Right forelimb (tissue), 1 donor: ENCODE measurements at regions not wholly inside any gene's neighbourhood (a gene's known extent, or its start where the extent isn't known, plus 50 kb on each side); places are given as distances from the start of the nearest gene placed in this dataset.
"Not testable (repeated sequence)": the region's sequence is repeated elsewhere in the genome, so short reads cannot be mapped to it uniquely, and the experiment has no call there.

ENCODE experiments used
- DNase-seq: peaks from one replicate; pipeline ENCODE4 v3.0.0-alpha.2; 2018

DNA sequence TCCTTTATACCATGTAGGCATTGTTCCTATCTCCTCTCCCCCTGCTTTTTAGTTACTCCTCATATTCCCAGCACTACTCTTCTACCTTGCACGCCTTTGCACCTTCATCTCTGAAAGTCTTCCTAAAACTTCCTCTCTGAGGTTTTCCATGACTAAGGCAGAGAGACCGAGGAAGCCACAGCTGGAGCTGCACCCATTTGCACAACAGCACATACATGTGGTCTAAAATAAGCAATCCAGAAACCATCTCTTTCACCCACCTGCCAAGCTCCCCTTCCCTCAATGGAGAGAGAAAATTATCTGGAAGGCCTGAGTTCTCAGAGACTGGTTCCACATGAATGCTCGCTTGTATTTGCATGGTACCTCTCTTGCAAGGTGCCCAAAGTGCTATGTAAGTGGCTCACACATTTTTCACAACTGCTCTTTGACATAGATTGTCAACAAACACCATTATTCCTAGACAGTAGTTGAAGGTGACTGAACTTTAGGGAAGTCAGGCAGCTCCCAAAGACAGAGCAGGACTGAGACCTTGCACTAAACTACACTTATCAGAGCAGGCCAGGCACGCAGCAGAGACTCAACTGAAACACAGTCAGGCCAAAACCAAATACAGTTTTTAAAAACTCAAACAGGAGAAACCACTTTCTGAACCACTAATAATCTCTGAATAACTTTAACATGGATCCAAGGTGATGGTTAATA is 313.2 kb downstream of the TFAP2A start:
- no peak for DNase-seq

DNA sequence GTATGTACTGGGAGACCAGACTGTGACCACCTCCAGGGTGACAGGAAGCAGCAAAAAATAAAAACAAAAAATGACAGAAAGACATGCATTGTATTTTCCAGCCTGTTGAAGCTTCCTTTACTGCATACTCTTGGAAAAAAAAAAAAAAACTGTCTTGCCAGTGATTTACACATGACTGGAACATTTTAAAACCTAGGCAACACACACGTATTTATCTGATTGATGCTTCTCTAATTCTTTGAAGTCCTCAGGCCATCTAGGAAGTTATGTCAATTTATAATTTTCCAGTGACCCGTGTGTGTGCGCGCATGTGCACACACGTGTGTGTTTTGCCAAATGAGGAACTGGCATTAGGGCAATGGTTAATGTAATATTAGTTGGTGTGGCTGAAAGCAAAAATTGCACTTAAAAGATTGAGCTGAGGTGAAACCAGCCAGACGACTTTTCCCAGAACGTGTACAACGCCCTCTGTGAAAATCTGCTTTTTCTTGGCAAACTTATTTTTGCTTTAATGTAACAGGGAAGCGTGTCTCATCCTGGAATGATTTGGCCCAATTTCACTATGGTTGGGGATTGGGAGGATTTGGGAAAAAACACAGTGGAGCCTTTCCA is 315.2 kb downstream of the TFAP2A start:
- DNase-seq: no peak

DNA sequence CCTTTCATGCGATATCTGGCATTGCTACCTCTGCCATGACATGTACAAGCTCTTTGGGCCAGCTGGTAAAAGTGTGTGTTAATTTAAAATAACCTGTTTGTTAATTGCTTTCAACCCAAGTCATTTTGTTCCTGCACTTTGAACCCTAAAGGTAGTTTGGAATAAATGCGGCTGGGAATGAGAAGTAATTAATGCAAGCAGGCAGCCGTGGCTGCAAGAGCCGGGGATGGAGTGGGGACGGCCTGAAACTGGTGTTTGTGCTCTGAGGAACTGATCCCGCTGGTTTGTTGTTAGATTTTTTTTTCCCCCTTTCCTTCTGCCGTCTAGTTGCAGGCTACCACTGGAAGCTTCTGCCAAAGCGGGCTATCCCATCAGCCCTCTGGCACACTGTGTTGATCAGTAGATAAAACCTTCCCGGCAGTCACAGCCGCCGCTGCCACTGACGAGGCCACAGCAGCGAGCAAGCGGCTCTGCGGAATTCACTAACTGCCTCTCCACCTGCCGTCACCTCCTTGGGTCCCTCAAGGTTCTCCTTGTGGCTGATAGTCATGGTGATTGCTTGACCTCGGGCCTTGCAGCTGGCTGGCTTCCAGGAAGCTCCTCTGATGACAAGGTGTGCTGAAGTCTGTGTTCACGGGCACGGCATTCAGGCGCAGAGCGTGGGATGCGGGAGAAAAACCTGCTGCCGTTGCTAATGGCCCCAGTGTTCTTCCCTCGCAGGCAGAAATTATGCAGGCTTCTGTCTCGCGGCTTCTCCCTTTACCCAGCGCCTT is 315.9 kb downstream of the TFAP2A start:
- DNase-seq: no peak

DNA sequence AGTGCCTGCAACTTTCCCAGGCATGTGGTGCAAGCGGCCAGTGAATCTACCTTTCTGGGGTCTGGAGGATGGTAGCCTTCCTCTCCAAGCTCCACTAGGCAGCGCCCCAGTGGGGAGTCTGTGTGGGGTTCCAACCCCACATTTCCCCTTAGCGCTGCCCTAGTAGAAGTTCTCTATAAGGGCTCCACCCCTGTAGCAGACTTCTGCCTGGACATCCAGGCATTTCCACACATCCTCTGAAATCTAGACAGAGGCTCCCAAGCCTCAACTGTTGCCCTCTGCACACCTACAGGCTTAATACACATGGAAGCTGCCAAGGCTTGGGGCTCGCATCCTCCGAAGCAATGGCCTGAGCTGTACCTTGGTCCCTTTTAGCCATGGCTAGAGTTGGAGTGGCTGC is 321.6 kb downstream of the TFAP2A start:
- DNase-seq: no peak

- no peak for DNase-seq
These were observed 330.5 kb downstream of the TFAP2A start for GRCh38 chr6:10084111-10084986.

GRCh38 chr6:10082385-10082784 is 332.5 kb downstream of the TFAP2A start:
- DNase-seq: no peak

- DNase-seq: no peak
These were observed 332.9 kb downstream of the TFAP2A start for GRCh38 chr6:10081957-10082356.

DNA sequence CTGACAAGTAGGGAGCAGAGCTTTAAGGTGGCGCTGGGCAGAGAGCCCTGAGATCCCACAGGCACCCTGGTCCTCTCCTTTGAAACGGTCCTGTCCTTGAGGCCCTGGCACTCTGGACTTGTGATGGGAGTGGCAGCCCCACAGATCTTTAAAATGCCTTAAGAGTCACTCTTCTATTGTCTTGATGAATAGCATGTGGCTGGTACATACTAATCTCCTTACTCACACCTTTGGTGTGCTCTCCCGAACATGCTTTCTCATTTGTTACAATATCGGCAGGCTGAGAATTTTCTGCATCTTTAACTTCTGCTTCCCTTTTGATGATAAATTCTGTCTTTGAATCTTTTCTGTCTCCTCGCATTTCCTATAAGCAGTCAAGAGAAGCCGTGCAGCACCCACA is 333.8 kb downstream of the TFAP2A start:
- DNase-seq: no peak

DNA sequence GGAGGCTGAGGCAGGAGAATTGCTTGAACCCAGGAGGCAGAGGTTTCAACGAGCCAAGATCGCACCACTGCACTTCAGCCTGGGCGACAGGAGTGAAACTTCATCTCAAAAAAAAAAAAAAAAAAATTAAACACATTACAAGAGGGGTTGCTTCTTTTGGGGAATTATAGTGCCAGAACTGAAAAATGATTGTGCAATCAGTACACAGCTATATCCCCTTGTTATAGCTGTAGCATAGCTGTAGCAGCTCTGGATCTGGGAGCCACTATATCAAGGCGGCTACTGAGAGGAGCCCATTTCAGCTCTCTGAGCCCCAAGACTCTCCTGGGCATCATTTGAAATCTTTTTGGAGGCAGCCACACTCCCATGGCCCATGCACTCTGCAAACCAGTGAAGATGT is 334.3 kb downstream of the TFAP2A start:
- DNase-seq: no peak

DNA sequence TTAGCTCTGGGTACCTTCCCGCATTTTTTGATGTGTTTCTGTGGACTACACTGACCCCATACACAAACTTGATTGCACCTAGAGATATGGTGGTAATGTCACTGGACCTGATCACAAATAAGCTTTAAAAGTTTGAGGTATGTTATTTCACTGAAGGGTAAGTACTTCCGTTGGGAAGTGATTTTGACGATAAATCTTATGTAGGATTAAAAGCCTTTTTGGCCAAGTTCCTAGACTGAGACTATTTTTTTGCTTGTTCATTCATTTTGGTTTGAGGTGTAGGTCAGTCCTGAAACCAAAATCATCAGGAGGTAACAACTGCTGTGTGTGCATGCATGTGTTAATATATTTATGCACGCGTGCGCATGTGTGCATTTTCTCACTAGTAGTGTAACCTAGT is 336.3 kb downstream of the TFAP2A start:
- no peak for DNase-seq

- not testable (repeated sequence) for DNase-seq
These were observed 340.1 kb downstream of the TFAP2A start for GRCh38 chr6:10074726-10075125.

GRCh38 chr6:10073341-10073740 is 341.5 kb downstream of the TFAP2A start:
- no peak for DNase-seq

DNA sequence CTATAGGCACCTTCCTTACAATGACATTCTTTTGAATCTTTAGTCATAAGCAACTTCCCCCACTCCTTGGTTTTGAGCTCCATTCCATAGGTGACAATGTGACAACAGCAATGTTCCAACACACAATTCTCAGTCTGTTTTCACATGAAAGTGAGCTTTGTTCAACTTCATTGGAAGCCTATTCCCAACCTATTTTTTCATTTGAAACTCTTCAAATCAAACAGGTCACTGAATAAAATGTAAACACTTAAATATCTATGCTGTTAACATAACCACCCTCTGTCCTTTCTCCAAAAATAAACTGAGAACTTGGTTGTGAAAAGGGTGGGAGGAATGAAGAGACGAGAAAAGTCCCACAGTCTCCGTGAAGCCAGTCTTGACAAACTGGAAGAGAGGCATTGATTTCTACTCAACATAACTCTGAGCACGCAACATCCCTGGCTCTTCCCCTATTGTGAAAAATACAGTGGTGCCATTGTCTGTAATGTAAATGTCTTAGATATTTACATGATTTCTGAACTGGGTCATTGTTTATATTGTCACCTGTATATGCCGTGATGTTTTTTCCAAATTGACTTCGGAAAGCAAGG is 343.1 kb downstream of the TFAP2A start:
- DNase-seq: no peak

- DNase-seq: no peak
These were observed 354.9 kb downstream of the TFAP2A start for GRCh38 chr6:10060004-10060403.

DNA sequence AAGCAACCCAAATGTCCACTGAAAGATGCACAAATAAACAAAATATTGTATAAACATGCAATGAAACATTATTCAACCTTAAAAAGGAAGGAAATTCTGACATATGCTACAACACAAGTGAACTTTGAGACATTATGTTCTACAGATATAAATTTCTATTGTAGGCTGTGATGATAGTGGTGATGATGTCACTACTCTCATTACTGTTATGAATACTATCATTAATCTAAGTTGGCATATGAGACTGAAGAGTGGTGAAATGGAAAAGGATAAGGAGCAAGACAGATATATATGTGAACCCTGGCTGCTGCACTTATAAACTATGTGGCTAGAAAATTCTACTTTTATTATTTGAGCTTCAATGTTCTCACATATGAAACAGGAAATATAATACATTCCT is 360.2 kb downstream of the TFAP2A start:
- DNase-seq: no peak

- DNase-seq: no peak
These were observed 363.6 kb downstream of the TFAP2A start for GRCh38 chr6:10051283-10051682.

- DNase-seq: no peak
These were observed 366.2 kb downstream of the TFAP2A start for GRCh38 chr6:10048370-10049297.

DNA sequence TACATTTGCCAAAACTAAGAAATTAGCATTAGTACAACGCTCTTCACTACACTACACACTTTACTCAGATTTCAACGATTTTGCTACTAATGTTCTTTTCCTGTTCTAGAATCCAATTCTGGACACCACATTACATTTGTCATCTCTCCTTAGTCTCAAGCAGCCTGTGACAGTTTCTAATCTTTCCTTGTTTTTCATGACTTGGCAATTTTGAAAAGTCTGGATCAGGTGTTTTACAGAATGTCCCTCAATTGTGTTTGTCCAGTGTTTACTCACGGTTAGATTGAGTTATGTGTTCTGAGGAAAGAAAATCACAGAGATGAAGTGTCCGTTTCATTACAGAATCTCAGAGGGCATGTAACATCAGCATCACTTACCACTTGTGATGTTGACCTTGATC is 372.6 kb downstream of the TFAP2A start:
- DNase-seq: no peak

GRCh38 chr6:10033223-10033829 is 381.5 kb downstream of the TFAP2A start:
- DNase-seq: no peak

DNA sequence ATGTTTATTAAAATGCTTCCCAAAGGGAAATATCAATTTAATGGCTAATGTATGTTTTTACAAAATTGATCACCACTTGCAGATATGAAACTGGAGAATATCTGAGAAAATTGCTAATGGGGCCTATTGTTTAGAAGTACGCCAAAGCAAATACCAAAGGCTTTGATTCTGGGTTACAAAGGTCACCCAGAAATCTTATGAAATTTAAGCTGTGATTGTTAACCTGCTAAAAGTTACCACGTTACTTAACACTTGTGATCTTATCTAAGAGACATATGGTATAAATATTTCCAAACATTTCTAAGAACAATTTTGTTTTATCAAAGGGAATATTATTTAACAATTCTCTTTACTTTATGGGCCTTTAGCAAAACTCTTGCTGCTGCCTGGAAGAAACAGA is 383.3 kb downstream of the TFAP2A start:
- DNase-seq: no peak

DNA sequence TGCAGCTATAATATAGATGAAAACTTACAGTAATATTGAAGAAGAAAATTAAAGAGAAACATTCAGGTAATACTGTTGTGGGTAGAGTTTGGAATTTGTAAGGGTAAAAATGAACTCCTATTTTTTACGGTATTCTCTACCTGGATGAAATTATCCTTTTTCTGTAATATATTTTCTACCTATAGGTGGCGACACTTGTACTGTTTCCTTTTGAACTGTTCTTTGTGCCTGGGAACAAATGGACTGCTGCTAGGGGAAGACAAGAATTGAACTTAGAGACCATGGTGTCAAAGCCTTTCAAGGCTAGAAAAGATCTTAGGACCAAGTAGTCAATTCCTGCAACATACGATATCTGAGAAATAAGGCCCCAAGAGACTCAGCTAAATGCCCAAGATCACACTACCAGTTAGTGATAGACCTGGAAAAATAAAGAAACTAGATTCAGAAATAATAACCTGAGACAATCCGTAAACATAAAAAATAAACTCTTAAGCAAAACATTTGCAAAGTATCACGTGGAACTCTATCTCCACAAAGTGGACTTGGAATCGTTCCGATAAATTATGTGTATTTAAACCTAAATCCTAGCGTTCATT is 383.8 kb downstream of the TFAP2A start:
- DNase-seq: no peak
